Suprapubic skin (tissue), 4 donors: ENCODE measurements at regions not wholly inside any gene's neighbourhood (a gene's known extent, or its start where the extent isn't known, plus 50 kb on each side); places are given as distances from the start of the nearest gene placed in this dataset.

Source experiments
- DNase-seq, 2 donors: peaks; one replicate each; pipeline ENCODE4 v3.0.0-alpha.2; 2019; ENCODE audit warnings: low spot score in 2 of 2
- H3K27ac ChIP-seq: fragments of 200-600 bp; sonication (generic); one replicate; pipeline ENCODE4 v1.5.1; 2019
- H3K27me3 ChIP-seq: fragments of 200-600 bp; sonication (generic); one replicate; pipeline ENCODE4 v1.5.1; 2019
- H3K36me3 ChIP-seq: fragments of 200-600 bp; sonication (generic); one replicate; pipeline ENCODE4 v1.5.1; 2019
- H3K4me1 ChIP-seq: fragments of 200-600 bp; sonication (generic); one replicate; pipeline ENCODE4 v1.5.1; 2019
- H3K4me3 ChIP-seq: fragments of 200-600 bp; sonication (generic); one replicate; pipeline ENCODE4 v1.5.1; 2019; ENCODE audit warnings: mild to moderate bottlenecking
- H3K9me3 ChIP-seq: fragments of 200-600 bp; sonication (generic); one replicate; pipeline ENCODE4 v1.5.1; 2019
- EP300 ChIP-seq: sonication (generic); formaldehyde crosslinking; IDR thresholded peaks from one replicate; pipeline ENCODE4 v1.6.1; 2017; ENCODE audit warnings: antibody characterized with exemption
- POLR2A ChIP-seq, 2 donors: fragments of 450-650 bp; IDR thresholded peaks; one replicate each; pipeline ENCODE4 v1.6.1; 2017; ENCODE audit warnings: antibody characterized with exemption in 2 of 2, mild to moderate bottlenecking in 2 of 2, moderate library complexity in 2 of 2
- POLR2AphosphoS5 ChIP-seq, 3 donors: sonication (generic); formaldehyde crosslinking; IDR thresholded peaks; one replicate each; pipeline ENCODE4 v1.6.1; 2017; ENCODE audit warnings: antibody characterized with exemption in 3 of 3
- WGBS: methylation state at CpG from one replicate; pipeline ENCODE4 v1.1.5; 2018; 5-methylcytosine and 5-hydroxymethylcytosine counted together
- TF ChIP-seq, protein P1 (sequence below), 2 donors: fragments of 200-600 bp in 1 of 2; fragments of 450-650 bp in 1 of 2; sonication (generic) in 1 of 2; IDR thresholded peaks; one replicate each; pipeline ENCODE4 v1.5.1; 2016 to 2019; ENCODE audit warnings: antibody characterized with exemption in 2 of 2, mild to moderate bottlenecking in 1 of 2, moderate library complexity in 1 of 2

DNA sequence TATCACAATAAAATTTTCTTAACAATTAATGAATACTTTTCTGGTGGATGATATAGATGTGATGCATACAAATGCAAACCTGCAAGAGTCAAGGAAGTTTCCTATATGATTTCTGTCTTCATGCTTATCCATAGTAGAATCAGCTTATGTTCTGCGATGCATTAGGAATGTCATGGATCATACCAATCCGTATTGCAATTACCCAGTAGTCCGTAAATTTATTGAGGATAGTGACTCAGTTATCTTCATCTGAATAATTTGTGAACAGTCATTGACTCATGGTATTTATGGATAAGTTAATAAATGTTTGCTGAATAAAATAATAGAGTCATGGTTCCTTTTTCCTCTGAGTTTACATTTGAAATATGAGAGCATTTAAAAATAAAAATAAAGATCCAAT is 483.4 kb downstream of the LRFN5 start:
- DNase-seq: no peak
- H3K9me3 ChIP-seq: no peaks in the 10 kb centered on the region
- H3K27me3 ChIP-seq: no peaks in the 10 kb centered on the region
- H3K4me3 ChIP-seq: no peak overlapping the region
- H3K27ac ChIP-seq: no peak overlapping the region
- no peaks in the 10 kb centered on the region for H3K36me3 ChIP-seq
- H3K4me1 ChIP-seq: no peaks in the 10 kb centered on the region
- 87% methylated on average over 3 of the region's 3 CpGs for WGBS
- no peak for TF ChIP-seq EP300
- TF ChIP-seq POLR2AphosphoS5 (IDR thresholded peaks at IDR 0.05): no peak
- TF ChIP-seq, protein P1, sequence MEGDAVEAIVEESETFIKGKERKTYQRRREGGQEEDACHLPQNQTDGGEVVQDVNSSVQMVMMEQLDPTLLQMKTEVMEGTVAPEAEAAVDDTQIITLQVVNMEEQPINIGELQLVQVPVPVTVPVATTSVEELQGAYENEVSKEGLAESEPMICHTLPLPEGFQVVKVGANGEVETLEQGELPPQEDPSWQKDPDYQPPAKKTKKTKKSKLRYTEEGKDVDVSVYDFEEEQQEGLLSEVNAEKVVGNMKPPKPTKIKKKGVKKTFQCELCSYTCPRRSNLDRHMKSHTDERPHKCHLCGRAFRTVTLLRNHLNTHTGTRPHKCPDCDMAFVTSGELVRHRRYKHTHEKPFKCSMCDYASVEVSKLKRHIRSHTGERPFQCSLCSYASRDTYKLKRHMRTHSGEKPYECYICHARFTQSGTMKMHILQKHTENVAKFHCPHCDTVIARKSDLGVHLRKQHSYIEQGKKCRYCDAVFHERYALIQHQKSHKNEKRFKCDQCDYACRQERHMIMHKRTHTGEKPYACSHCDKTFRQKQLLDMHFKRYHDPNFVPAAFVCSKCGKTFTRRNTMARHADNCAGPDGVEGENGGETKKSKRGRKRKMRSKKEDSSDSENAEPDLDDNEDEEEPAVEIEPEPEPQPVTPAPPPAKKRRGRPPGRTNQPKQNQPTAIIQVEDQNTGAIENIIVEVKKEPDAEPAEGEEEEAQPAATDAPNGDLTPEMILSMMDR (IDR thresholded peaks at IDR 0.05): no peak
- no peak for TF ChIP-seq POLR2A (IDR thresholded peaks at IDR 0.05)

DNA sequence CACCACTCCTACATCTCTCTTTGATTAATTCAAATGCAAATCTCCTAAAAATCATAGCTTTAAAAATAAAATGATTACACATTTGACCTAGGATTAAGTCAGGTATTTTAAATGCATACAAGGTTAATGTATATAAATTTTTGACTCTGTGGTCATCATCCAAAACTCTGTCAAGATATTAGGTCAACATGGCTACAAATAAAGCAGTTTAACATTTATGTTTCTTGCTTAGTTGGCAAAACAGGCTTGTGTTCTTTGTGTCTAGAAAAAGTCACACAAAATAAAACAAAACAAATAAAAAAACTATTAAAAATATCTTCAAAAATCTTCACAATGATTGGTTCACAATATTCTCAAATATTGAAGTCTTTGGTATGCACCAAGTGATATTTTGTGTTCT is 473.2 kb downstream of the LRFN5 start:
- DNase-seq: no peak
- no peaks in the 10 kb centered on the region for H3K9me3 ChIP-seq
- no peak overlapping the region for H3K4me3 ChIP-seq
- H3K27ac ChIP-seq: no peak overlapping the region
- no peaks in the 10 kb centered on the region for H3K36me3 ChIP-seq
- H3K4me1 ChIP-seq: no peaks in the 10 kb centered on the region
- H3K27me3 ChIP-seq: no peaks in the 10 kb centered on the region
- TF ChIP-seq POLR2AphosphoS5 (IDR thresholded peaks at IDR 0.05) (no peak), EP300 (no peak)
- TF ChIP-seq, protein P1 (IDR thresholded peaks at IDR 0.05): no peak

DNA sequence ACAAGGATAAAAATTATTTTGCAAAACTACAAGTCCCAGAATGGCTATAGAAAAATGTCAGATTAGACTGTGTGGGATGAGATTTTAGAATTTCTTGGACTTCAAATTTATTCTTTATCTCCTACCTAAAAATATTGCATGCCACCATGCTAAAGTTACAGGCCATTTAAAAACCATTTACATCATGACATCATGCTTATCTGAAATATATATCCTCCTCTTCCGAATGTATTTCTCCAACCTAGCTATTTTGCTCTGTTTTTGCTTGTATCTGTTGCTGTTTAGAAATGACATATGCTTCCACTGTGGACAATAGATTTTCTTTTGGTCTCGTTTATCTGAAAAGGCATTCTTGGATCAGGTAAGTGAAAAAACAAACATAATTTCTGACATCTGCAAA is 471.7 kb downstream of the LRFN5 start:
- H3K4me1 ChIP-seq: no peaks in the 10 kb centered on the region
- no peaks in the 10 kb centered on the region for H3K9me3 ChIP-seq
- no peaks in the 10 kb centered on the region for H3K36me3 ChIP-seq
- no peak overlapping the region for H3K4me3 ChIP-seq
- 74% methylated on average over 2 of the region's 2 CpGs for WGBS
- no peak overlapping the region for H3K27ac ChIP-seq
- no peak for TF ChIP-seq EP300
- TF ChIP-seq POLR2AphosphoS5 (IDR thresholded peaks at IDR 0.05): no peak
- no peak for TF ChIP-seq POLR2A (IDR thresholded peaks at IDR 0.05)
- TF ChIP-seq, protein P1 (IDR thresholded peaks at IDR 0.05): no peak
- no peak for DNase-seq
- no peaks in the 10 kb centered on the region for H3K27me3 ChIP-seq

GRCh38 chr14:42070031-42070430 is 463.4 kb downstream of the LRFN5 start:
- TF ChIP-seq POLR2AphosphoS5 (IDR thresholded peaks at IDR 0.05) (no peak), EP300 (no peak), POLR2A (IDR thresholded peaks at IDR 0.05) (no peak)
- TF ChIP-seq, protein P1 (IDR thresholded peaks at IDR 0.05): no peak
- DNase-seq: no peak
- Histone ChIP-seq H3K9me3 (no peaks in the 10 kb centered on the region), H3K4me3 (no peak overlapping the region), H3K27me3 (no peaks in the 10 kb centered on the region), H3K36me3 (no peaks in the 10 kb centered on the region), H3K4me1 (no peaks in the 10 kb centered on the region), H3K27ac (no peak overlapping the region)
- 87% methylated on average over 3 of the region's 3 CpGs for WGBS

DNA sequence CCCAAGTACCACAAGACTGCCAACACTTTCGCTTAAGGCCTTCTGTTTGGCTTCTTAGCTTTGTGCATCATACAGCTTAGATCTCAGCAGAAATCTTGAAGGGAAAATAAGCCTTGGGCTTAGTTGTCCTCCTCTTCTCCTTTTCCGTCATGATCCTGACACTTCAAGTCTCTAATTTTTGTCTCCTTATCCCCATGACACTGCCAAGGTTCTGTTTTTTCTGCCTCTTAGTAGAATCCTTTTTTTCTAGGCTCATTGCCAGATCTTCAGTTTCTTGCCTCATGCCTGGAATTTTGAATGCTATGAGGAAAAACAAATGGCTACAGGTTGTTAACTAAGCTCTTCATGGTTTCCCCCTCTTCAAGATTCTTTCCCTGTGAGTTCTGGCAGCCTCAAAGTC is 450.4 kb downstream of the LRFN5 start:
- whole genome bisulfite sequencing: 56% methylated on average over 2 of the region's 2 CpGs

More for the DNA sequence above, 450.4 kb downstream of the LRFN5 start:
- TF ChIP-seq POLR2A (IDR thresholded peaks at IDR 0.05) (no peak), EP300 (no peak), POLR2AphosphoS5 (IDR thresholded peaks at IDR 0.05) (no peak)
- TF ChIP-seq, protein P1 (IDR thresholded peaks at IDR 0.05): no peak
- Histone ChIP-seq H3K4me3 (no peak overlapping the region), H3K27ac (no peak overlapping the region), H3K27me3 (no peaks in the 10 kb centered on the region), H3K36me3 (no peaks in the 10 kb centered on the region), H3K4me1 (no peaks in the 10 kb centered on the region), H3K9me3 (no peaks in the 10 kb centered on the region)
- DNase-seq: no peak
